PC-3 (cell line): ENCODE measurements at regions not wholly inside any gene's neighbourhood (a gene's known extent, or its start where the extent isn't known, plus 50 kb on each side); places are given as distances from the start of the nearest gene placed in this dataset.

ENCODE experiments used
- ATAC-seq: fragments of 200-7000 bp; cut with Tn5 transposase; 2 replicates; pipeline ENCODE4 v1.9.1; 2020; ENCODE audit warnings: mild to moderate bottlenecking, moderate library complexity
- BruUV-seq: library from RNA; stranded (reverse); fragments of 400-500 nt; replicated peaks from 2 replicates; lab custom pipeline; 2021; lab: Mats Ljungman, UMichigan
- CTCF ChIA-PET: fragments of 300-600 bp; sonication (Branson Sonifier 250); formaldehyde crosslinking; loops from one replicate; lab custom pipeline; 2022; ENCODE audit warnings: antibody characterized with exemption; lab: Charles Lee
- POLR2A ChIA-PET: fragments of 300-600 bp; sonication (Branson Sonifier 250); formaldehyde crosslinking; loops from one replicate; lab custom pipeline; 2022; ENCODE audit warnings: antibody characterized with exemption; ENCODE audit not compliant: unreplicated experiment; lab: Charles Lee
- DNase-seq: peaks from one replicate; pipeline ENCODE4 v3.0.0-alpha.2; 2015
- H2AFZ ChIP-seq: fragments of 300-600 bp; sonication (generic); 2 replicates; pipeline ENCODE4 v1.6.0; 2016; ENCODE audit warnings: antibody characterized with exemption, low read length
- H3F3A ChIP-seq: fragments of 300-600 bp; sonication (generic); one replicate; pipeline ENCODE4 v1.6.0; 2017; ENCODE audit warnings: antibody characterized with exemption, low read length, control low read depth, mild to moderate bottlenecking; ENCODE audit not compliant: unreplicated experiment
- H3K27ac ChIP-seq: fragments of 300-600 bp; sonication (generic); 2 replicates; pipeline ENCODE4 v1.5.1; 2016; ENCODE audit warnings: mild to moderate bottlenecking, low read length
- H3K27me3 ChIP-seq: fragments of 300-600 bp; sonication (generic); 2 replicates; pipeline ENCODE4 v1.6.1; 2016; ENCODE audit warnings: low read length, mixed read lengths
- H3K36me3 ChIP-seq: fragments of 300-600 bp; sonication (generic); 2 replicates; pipeline ENCODE4 v1.6.1; 2016; ENCODE audit warnings: low read depth, mixed run types, low read length, mixed read lengths
- H3K4me1 ChIP-seq: fragments of 300-600 bp; sonication (generic); 2 replicates; pipeline ENCODE4 v1.5.1; 2016; ENCODE audit warnings: low read length; ENCODE audit not compliant: insufficient read depth
- H3K4me2 ChIP-seq: fragments of 300-600 bp; sonication (generic); 2 replicates; pipeline ENCODE4 v1.6.0; 2016; ENCODE audit warnings: low read length
- H3K4me3 ChIP-seq: fragments of 300-600 bp; sonication (generic); 2 replicates; pipeline ENCODE4 v1.5.1; 2016; ENCODE audit warnings: mild to moderate bottlenecking, low read length, mixed read lengths
- H3K79me2 ChIP-seq: fragments of 300-600 bp; sonication (generic); 2 replicates; pipeline ENCODE4 v1.6.1; 2017; ENCODE audit warnings: low read length, mixed read lengths
- H3K9ac ChIP-seq: fragments of 300-600 bp; sonication (generic); 2 replicates; pipeline ENCODE4 v1.6.0; 2016; ENCODE audit warnings: mild to moderate bottlenecking, low read length
- H3K9me2 ChIP-seq: fragments of 300-600 bp; sonication (generic); replicated peaks from 2 replicates; pipeline ENCODE4 v1.6.1; 2016; ENCODE audit warnings: mixed run types, low read length, mixed read lengths
- H3K9me3 ChIP-seq: fragments of 300-600 bp; sonication (generic); 2 replicates; pipeline ENCODE4 v1.6.1; 2016; ENCODE audit warnings: low read length, mixed read lengths
- H4K20me1 ChIP-seq: fragments of 300-600 bp; sonication (generic); 2 replicates; pipeline ENCODE4 v1.6.1; 2016; ENCODE audit warnings: low read length, mixed read lengths
- EZH2 ChIP-seq: fragments of 300-600 bp; sonication (generic); IDR thresholded peaks from one replicate; pipeline ENCODE4 v1.6.1; 2017; ENCODE audit warnings: antibody characterized with exemption, mild to moderate bottlenecking, low read length; ENCODE audit not compliant: unreplicated experiment
- EZH2phosphoT487 ChIP-seq: fragments of 300-600 bp; sonication (generic); IDR thresholded peaks from 2 replicates; pipeline ENCODE4 v1.6.1; 2018; ENCODE audit warnings: mild to moderate bottlenecking, antibody characterized with exemption, low read length, borderline replicate concordance
- intact Hi-C: fragments of 100-400 bp; cut with micrococcal nuclease; formaldehyde crosslinking; loops from 2 replicates; pipeline ENCODE4 v1.9.0; 2023
- TF ChIP-seq, protein P1 (sequence below): fragments of 300-600 bp; sonication (generic); conservative IDR thresholded peaks from 2 replicates; pipeline ENCODE4 v1.5.1; 2017; ENCODE audit warnings: antibody characterized with exemption, low read depth, mild to moderate bottlenecking, low read length

DNA sequence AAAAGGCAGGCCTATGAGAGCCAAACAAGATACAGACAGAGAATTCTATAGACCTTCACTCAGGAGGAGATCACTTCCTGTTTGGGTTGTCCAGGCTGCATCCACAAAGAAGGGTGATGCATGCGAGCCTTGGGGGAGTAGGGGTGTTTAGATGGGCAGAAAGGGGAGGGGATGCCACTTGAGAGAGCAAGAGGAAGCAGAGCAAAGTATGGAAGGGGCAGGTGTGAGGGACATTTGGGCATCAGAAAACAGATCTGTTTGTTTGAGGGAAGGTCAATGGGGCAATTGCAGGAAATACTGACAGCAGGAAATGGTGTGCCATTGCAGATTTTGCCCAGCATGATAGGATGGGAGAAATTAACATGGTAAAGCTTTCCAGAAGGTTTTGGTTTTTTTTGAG is 146.4 kb upstream of the FOXN3 start:
- no peaks in the 10 kb centered on the region for H3K27me3 ChIP-seq
- H3K4me1 ChIP-seq: no peaks in the 10 kb centered on the region
- no peak overlapping the region for H3K4me2 ChIP-seq
- ChIA-PET POLR2A (no interaction called here), CTCF (no interaction called here)
- H3K4me3 ChIP-seq: no peak overlapping the region
- no peaks in the 10 kb centered on the region for H3K9me2 ChIP-seq
- no peaks in the 10 kb centered on the region for H3K9me3 ChIP-seq
- BruUV-seq: no TSS peak
- no peaks in the 10 kb centered on the region for H3K79me2 ChIP-seq
- ATAC-seq: no peak
- H3K27ac ChIP-seq: no peak overlapping the region
- DNase-seq: no peak
- H2AFZ ChIP-seq: no peak overlapping the region
- no peaks in the 10 kb centered on the region for H3F3A ChIP-seq
- no peak overlapping the region for H3K9ac ChIP-seq
- TF ChIP-seq EZH2phosphoT487 (no peak), EZH2 (no peak)
- TF ChIP-seq, protein P1, sequence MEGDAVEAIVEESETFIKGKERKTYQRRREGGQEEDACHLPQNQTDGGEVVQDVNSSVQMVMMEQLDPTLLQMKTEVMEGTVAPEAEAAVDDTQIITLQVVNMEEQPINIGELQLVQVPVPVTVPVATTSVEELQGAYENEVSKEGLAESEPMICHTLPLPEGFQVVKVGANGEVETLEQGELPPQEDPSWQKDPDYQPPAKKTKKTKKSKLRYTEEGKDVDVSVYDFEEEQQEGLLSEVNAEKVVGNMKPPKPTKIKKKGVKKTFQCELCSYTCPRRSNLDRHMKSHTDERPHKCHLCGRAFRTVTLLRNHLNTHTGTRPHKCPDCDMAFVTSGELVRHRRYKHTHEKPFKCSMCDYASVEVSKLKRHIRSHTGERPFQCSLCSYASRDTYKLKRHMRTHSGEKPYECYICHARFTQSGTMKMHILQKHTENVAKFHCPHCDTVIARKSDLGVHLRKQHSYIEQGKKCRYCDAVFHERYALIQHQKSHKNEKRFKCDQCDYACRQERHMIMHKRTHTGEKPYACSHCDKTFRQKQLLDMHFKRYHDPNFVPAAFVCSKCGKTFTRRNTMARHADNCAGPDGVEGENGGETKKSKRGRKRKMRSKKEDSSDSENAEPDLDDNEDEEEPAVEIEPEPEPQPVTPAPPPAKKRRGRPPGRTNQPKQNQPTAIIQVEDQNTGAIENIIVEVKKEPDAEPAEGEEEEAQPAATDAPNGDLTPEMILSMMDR: no peak
- no peaks in the 10 kb centered on the region for H3K36me3 ChIP-seq
- intact Hi-C loops: no loop called here
- no peaks in the 10 kb centered on the region for H4K20me1 ChIP-seq

DNA sequence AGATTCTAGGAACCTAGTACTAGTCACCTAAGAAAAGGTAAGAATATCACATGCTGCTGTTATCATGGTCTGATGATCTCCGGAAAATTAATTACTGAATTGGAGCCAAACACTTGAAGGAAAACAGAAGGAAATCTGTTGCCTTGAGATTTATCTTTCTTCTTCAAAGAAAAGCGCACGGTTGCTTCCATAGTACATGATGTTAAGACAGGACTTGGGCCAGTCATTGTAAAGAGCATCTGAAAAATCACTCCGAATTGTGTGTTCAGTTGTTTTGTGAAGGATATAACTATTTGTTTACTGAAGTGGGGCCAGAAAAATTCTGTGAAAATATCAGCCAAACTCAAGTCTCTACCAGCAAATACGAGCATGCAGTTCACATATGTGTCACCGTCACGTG is 134.9 kb upstream of the FOXN3 start:
- Histone ChIP-seq H3K4me1 (no peaks in the 10 kb centered on the region), H3K4me3 (no peak overlapping the region), H4K20me1 (no peaks in the 10 kb centered on the region), H3K9ac (no peak overlapping the region), H3K79me2 (no peaks in the 10 kb centered on the region), H3K36me3 (no peaks in the 10 kb centered on the region), H3K4me2 (no peak overlapping the region), H3K9me2 (no peaks in the 10 kb centered on the region), H3K27ac (no peak overlapping the region), H2AFZ (no peak overlapping the region), H3K9me3 (no peaks in the 10 kb centered on the region), H3F3A (no peaks in the 10 kb centered on the region), H3K27me3 (no peaks in the 10 kb centered on the region)
- intact Hi-C loops: no loop called here
- BruUV-seq: no TSS peak
- TF ChIP-seq, protein P1: no peak
- no peak for TF ChIP-seq EZH2
- no peak for TF ChIP-seq EZH2phosphoT487
- no peak for ATAC-seq
- CTCF ChIA-PET: no interaction called here
- POLR2A ChIA-PET: no interaction called here
- no peak for DNase-seq

DNA sequence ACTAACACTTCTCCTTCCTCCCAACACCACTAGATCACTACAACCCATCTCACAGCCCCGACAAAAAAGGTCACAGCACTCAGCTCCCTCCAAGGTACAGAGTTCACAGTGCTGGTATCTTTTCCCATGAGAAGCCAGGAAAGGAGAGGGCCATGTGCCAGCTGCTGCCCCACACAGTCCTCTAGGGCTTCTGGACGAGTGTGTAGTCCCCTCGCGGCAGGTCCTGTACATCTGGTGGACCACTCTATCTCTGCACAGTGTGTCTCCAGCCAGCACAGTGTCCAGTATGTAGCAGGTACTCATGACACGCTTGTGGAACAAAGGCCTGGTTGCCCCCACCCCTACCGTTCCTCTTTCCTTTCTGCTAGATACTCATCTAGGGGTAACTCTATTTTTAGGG is 134.4 kb upstream of the FOXN3 start:
- intact Hi-C loops: no loop called here
- H3K9me2 ChIP-seq: no peaks in the 10 kb centered on the region
- H3F3A ChIP-seq: no peaks in the 10 kb centered on the region
- no TSS peak for BruUV-seq
- no peak overlapping the region for H3K9ac ChIP-seq
- TF ChIP-seq EZH2: no peak
- TF ChIP-seq, protein P1: no peak
- TF ChIP-seq EZH2phosphoT487: no peak
- H4K20me1 ChIP-seq: no peaks in the 10 kb centered on the region
- POLR2A ChIA-PET: no interaction called here
- no peak overlapping the region for H3K27ac ChIP-seq
- no peaks in the 10 kb centered on the region for H3K9me3 ChIP-seq
- no peak for ATAC-seq
- CTCF ChIA-PET: no interaction called here
- no peaks in the 10 kb centered on the region for H3K4me1 ChIP-seq
- H3K27me3 ChIP-seq: no peaks in the 10 kb centered on the region
- DNase-seq: no peak
- H2AFZ ChIP-seq: no peak overlapping the region
- no peaks in the 10 kb centered on the region for H3K79me2 ChIP-seq
- H3K4me3 ChIP-seq: no peak overlapping the region
- no peak overlapping the region for H3K4me2 ChIP-seq
- no peaks in the 10 kb centered on the region for H3K36me3 ChIP-seq
